Loucy (cell line): ENCODE measurements at regions not wholly inside any gene's neighbourhood (a gene's known extent, or its start where the extent isn't known, plus 50 kb on each side); places are given as distances from the start of the nearest gene placed in this dataset.

Source experiments
- CTCF ChIP-seq: fragments of 200-600 bp; sonication (generic); conservative IDR thresholded peaks from 2 replicates; pipeline ENCODE4 v1.5.1; 2014; ENCODE audit warnings: mild to moderate bottlenecking, antibody characterized with exemption, low read length
- EZH2phosphoT487 ChIP-seq: fragments of 200-600 bp; IDR thresholded peaks from 2 replicates; pipeline ENCODE4 v1.6.1; 2018; ENCODE audit warnings: antibody characterized with exemption, mild to moderate bottlenecking, moderate library complexity, borderline replicate concordance

- TF ChIP-seq CTCF (no peak), EZH2phosphoT487 (no peak)
These were observed 144.9 kb downstream of the ACTR3 start for GRCh38 chr2:114034742-114035141.
